Left lung (tissue), 4 donors: ENCODE measurements at regions not wholly inside any gene's neighbourhood (a gene's known extent, or its start where the extent isn't known, plus 50 kb on each side); places are given as distances from the start of the nearest gene placed in this dataset.
A peak's percentile ranks its signal among the peaks of the same experiment; 100 is the strongest.

ENCODE experiments used
- ATAC-seq: fragments of 200-7000 bp; cut with Tn5 transposase; one replicate; pipeline ENCODE4 v1.9.1; 2020; ENCODE audit warnings: moderate library complexity
- DNase-seq, 4 donors: peaks; one replicate each; pipeline ENCODE4 v3.0.0-alpha.2; 2013 to 2020
- H3K27ac ChIP-seq, 2 donors: fragments of 200-600 bp; sonication (generic) in 1 of 2; one replicate each; pipeline versions ENCODE4 v1.5.0 to v1.8.0; 2020 to 2021
- H3K27me3 ChIP-seq, 2 donors: fragments of 200-600 bp; sonication (generic) in 1 of 2; one replicate each; pipeline versions ENCODE4 v1.5.0 to v1.8.0; 2020 to 2021
- H3K36me3 ChIP-seq, 2 donors: fragments of 200-600 bp; sonication (generic) in 1 of 2; one replicate each; pipeline versions ENCODE4 v1.5.0 to v1.8.0; 2020 to 2021
- H3K4me1 ChIP-seq, 2 donors: fragments of 200-600 bp; one replicate each; pipeline ENCODE4 v1.8.0; 2021
- H3K4me3 ChIP-seq, 2 donors: fragments of 200-600 bp; sonication (generic) in 1 of 2; one replicate each; pipeline versions ENCODE4 v1.5.0 to v1.8.0; 2020 to 2021; ENCODE audit warnings: mild to moderate bottlenecking in 1 of 2
- H3K9me3 ChIP-seq, 2 donors: fragments of 200-600 bp; sonication (generic) in 1 of 2; one replicate each; pipeline versions ENCODE4 v1.5.0 to v1.8.0; 2020 to 2021
- intact Hi-C, 2 donors: fragments of 100-400 bp; cut with DNase I; formaldehyde crosslinking; loops; one replicate each; pipeline versions ENCODE4 v1.11.2 to v1.14.2; 2022
- TF ChIP-seq, protein P1 (sequence below), 2 donors: fragments of 200-600 bp; sonication (generic) in 1 of 2; IDR thresholded peaks; one replicate each; pipeline versions ENCODE4 v1.5.0 to v1.8.0; 2021; ENCODE audit warnings: antibody characterized with exemption in 2 of 2
- donor health status: DM: no; HTN: yes; CAD: no.
- donor health status: DM: no; HTN: no; CAD: no.

DNA sequence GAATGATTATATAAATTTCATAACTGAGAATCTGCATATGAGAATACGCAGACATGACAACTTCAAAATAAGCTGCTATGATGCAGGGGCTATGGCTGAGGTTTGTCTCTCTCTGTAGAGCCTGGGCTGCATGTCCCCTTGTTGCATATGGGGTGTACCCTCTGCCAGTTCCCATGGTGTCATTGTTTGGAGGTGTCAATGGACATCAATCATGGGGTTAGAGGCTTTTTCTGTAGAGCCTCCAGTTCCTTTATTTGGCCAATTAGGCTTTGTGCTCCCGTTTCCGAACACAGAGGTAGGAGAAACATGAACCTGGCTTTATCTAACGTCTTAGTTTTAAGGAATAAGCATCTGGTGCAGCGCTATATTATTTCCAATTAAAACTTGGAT, 77.3 kb upstream of the RARB start:
- Histone ChIP-seq H3K27ac (no peak overlapping the region), H3K27me3 (no peaks in the 10 kb centered on the region), H3K4me1 (peaks cover 0 to 6% of the 10 kb centered on the region in 2 donors), H3K36me3 (no peaks in the 10 kb centered on the region), H3K9me3 (no peaks in the 10 kb centered on the region), H3K4me3 (no peak overlapping the region)
- DNase-seq (no peak), ATAC-seq (no peak)
- intact Hi-C loops: no loop called here
- TF ChIP-seq, protein P1, sequence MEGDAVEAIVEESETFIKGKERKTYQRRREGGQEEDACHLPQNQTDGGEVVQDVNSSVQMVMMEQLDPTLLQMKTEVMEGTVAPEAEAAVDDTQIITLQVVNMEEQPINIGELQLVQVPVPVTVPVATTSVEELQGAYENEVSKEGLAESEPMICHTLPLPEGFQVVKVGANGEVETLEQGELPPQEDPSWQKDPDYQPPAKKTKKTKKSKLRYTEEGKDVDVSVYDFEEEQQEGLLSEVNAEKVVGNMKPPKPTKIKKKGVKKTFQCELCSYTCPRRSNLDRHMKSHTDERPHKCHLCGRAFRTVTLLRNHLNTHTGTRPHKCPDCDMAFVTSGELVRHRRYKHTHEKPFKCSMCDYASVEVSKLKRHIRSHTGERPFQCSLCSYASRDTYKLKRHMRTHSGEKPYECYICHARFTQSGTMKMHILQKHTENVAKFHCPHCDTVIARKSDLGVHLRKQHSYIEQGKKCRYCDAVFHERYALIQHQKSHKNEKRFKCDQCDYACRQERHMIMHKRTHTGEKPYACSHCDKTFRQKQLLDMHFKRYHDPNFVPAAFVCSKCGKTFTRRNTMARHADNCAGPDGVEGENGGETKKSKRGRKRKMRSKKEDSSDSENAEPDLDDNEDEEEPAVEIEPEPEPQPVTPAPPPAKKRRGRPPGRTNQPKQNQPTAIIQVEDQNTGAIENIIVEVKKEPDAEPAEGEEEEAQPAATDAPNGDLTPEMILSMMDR (IDR thresholded peaks at IDR 0.05): no peak

- H3K4me1 ChIP-seq: peaks cover 0 to 6% of the 10 kb centered on the region in 2 donors
- no peaks in the 10 kb centered on the region for H3K36me3 ChIP-seq
- no peak overlapping the region for H3K4me3 ChIP-seq
- DNase-seq: no peak
- no peaks in the 10 kb centered on the region for H3K27me3 ChIP-seq
- H3K27ac ChIP-seq: no peak overlapping the region
- ATAC-seq: no peak
- intact Hi-C loops: no loop called here
- TF ChIP-seq, protein P1 (IDR thresholded peaks at IDR 0.05): no peak
- peaks cover 0 to 7% of the 10 kb centered on the region in 2 donors for H3K9me3 ChIP-seq
Observed at GRCh38 chr3:25354071-25354470, 74.0 kb upstream of the RARB start.

GRCh38 chr3:25355034-25355885, 72.8 kb upstream of the RARB start:
- intact Hi-C loops: no loop called here
- H3K4me1 ChIP-seq: peaks cover 0 to 6% of the 10 kb centered on the region in 2 donors
- H3K27me3 ChIP-seq: no peaks in the 10 kb centered on the region
- H3K36me3 ChIP-seq: no peaks in the 10 kb centered on the region
- TF ChIP-seq, protein P1 (IDR thresholded peaks at IDR 0.05): no peak
- peak in 1 of 4 donors; percentile 32 for DNase-seq
- H3K9me3 ChIP-seq: peaks cover 0 to 7% of the 10 kb centered on the region in 2 donors
- no peak overlapping the region for H3K4me3 ChIP-seq
- no peak overlapping the region for H3K27ac ChIP-seq
- ATAC-seq: no peak

DNA sequence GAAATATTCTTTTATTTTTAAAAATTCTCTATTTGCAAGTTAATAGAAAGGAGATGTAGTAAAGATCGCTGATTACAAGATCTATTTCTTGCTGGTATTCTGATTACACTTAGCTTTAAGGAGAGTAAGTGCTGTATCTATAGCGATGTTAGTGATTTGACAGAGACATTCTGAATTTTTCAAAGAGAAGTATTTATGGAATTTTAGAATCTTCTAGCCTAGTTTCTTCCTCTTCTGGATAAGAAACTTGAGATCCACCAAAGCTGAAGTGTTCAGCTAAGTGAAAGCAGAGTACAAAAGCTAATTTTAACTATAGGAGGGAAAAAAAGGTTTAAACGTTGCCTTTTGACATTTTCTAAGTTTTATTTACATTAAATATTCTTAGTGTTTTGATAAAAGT, 72.1 kb upstream of the RARB start:
- H3K4me3 ChIP-seq: no peak overlapping the region
- intact Hi-C loops: no loop called here

DNA sequence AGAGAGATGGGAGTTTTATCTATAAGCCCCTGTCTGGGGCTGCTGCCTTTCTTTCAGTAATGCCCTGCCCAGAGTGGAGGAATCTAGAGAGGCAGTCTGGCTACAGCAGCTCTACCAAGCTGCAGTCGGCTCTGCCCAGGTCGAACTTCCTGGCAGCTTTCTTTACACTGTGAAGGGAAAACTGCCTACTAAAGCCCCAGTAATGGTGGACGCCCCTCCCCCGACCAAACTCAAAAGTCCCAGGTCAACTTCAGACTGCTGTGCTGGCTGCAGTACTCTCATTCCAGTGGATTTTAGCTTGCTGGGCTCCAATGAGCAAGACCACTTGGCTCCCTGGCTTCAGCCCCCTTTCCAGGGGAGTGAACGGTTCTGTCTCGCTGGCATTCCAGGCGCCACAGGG, 65.9 kb upstream of the RARB start:
- Histone ChIP-seq H3K9me3 (peaks cover 0 to 7% of the 10 kb centered on the region in 2 donors), H3K4me1 (no peaks in the 10 kb centered on the region), H3K27ac (no peak overlapping the region), H3K27me3 (no peaks in the 10 kb centered on the region), H3K4me3 (no peak overlapping the region), H3K36me3 (no peaks in the 10 kb centered on the region)
- ATAC-seq (no peak), DNase-seq (no peak)
- TF ChIP-seq, protein P1 (IDR thresholded peaks at IDR 0.05): no peak
- intact Hi-C loops: no loop called here

More for the DNA sequence above, 72.1 kb upstream of the RARB start:
- no peak for ATAC-seq
- no peaks in the 10 kb centered on the region for H3K36me3 ChIP-seq
- no peaks in the 10 kb centered on the region for H3K27me3 ChIP-seq
- no peak for DNase-seq
- TF ChIP-seq, protein P1 (IDR thresholded peaks at IDR 0.05): no peak
- peaks cover 0 to 7% of the 10 kb centered on the region in 2 donors for H3K9me3 ChIP-seq
- H3K4me1 ChIP-seq: peaks cover 0 to 6% of the 10 kb centered on the region in 2 donors
- H3K27ac ChIP-seq: peak overlapping the region in 1 of 2 donors; percentile 2
